CD4-positive, alpha-beta T cell (primary cell): ENCODE measurements at regions not wholly inside any gene's neighbourhood (a gene's known extent, or its start where the extent isn't known, plus 50 kb on each side); places are given as distances from the start of the nearest gene placed in this dataset.
A peak's percentile ranks its signal among the peaks of the same experiment; 100 is the strongest.

Experiments
- ATAC-seq: fragments of 200-7000 bp; cut with Tn5 transposase; one replicate; pipeline ENCODE4 v1.10.0; 2022; ENCODE audit warnings: mild to moderate bottlenecking; ENCODE audit not compliant: poor library complexity
- CTCF ChIA-PET: fragments of 350-600 bp; sonication (Branson Sonifier 250); formaldehyde crosslinking; loops from one replicate; lab custom pipeline; 2021; ENCODE audit warnings: antibody characterized with exemption, inconsistent platforms; lab: Charles Lee
- POLR2A ChIA-PET: fragments of 350-600 bp; sonication (Branson Sonifier 250); formaldehyde crosslinking; loops from one replicate; lab custom pipeline; 2021; ENCODE audit warnings: antibody characterized with exemption, inconsistent platforms; lab: Charles Lee
- DNase-seq, 14 experiments: peaks; one replicate each; pipeline ENCODE4 v3.0.0-alpha.2; 2013 to 2020; ENCODE audit warnings: mixed read lengths in 2 of 14
- H3K27ac ChIP-seq, 2 donors: one replicate each; pipeline versions ENCODE4 v1.5.1 to v1.7.0; 2013; ENCODE audit warnings: low read length in 2 of 2, low read depth in 1 of 2, mild to moderate bottlenecking in 1 of 2
- H3K27me3 ChIP-seq, 2 experiments: 1 replicate in 1 of 2; 2 replicates in 1 of 2; pipeline versions ENCODE4 v1.6.1 to v1.7.0; 2013; ENCODE audit warnings: low read length in 2 of 2, control low read depth in 1 of 2, mild to moderate bottlenecking in 1 of 2, moderate library complexity in 1 of 2; ENCODE audit not compliant: insufficient read depth in 2 of 2, control insufficient read depth in 1 of 2
- H3K36me3 ChIP-seq: one replicate; pipeline ENCODE4 v1.6.1; 2013; ENCODE audit warnings: low read length, control low read depth; ENCODE audit not compliant: insufficient read depth
- H3K4me1 ChIP-seq: one replicate; pipeline ENCODE4 v1.6.1; 2013; ENCODE audit warnings: low read length, control low read depth; ENCODE audit not compliant: insufficient read depth
- H3K4me3 ChIP-seq: one replicate; pipeline ENCODE4 v1.5.1; 2013; ENCODE audit warnings: mild to moderate bottlenecking, low read length, moderate library complexity
- H3K9me3 ChIP-seq, 2 experiments: 1 replicate in 1 of 2; 2 replicates in 1 of 2; pipeline versions ENCODE4 v1.6.1 to v1.7.0; 2013; ENCODE audit warnings: low read length in 2 of 2, mild to moderate bottlenecking in 2 of 2, control low read depth in 1 of 2, moderate library complexity in 1 of 2; ENCODE audit not compliant: control insufficient read depth in 1 of 2, insufficient read depth in 1 of 2
- H3K27ac Mint-ChIP-seq: one replicate; pipeline ENCODE4 v1.8.0; 2020; ENCODE audit warnings: mixed read lengths
- H3K27me3 Mint-ChIP-seq: one replicate; pipeline ENCODE4 v1.8.0; 2021; ENCODE audit warnings: mixed read lengths
- H3K36me3 Mint-ChIP-seq: one replicate; pipeline ENCODE4 v1.8.0; 2021; ENCODE audit warnings: low read depth, mixed read lengths
- H3K4me1 Mint-ChIP-seq: one replicate; pipeline ENCODE4 v1.8.0; 2021; ENCODE audit warnings: low read depth, mixed read lengths
- H3K4me3 Mint-ChIP-seq: one replicate; pipeline ENCODE4 v1.8.0; 2020; ENCODE audit warnings: mild to moderate bottlenecking, mixed read lengths
- H3K9me3 Mint-ChIP-seq: one replicate; pipeline ENCODE4 v1.8.0; 2020; ENCODE audit warnings: mixed read lengths
- intact Hi-C, 2 experiments: fragments of 100-400 bp; cut with DNase I in 1 of 2; cut with micrococcal nuclease in 1 of 2; formaldehyde crosslinking; loops; one replicate each; pipeline versions ENCODE4 v1.15.1 to v1.9.0; 2023 to 2025; cut with DNase I, micrococcal nuclease
- TF ChIP-seq, protein P1 (sequence below): fragments of 200-600 bp; IDR thresholded peaks from one replicate; pipeline ENCODE4 v1.8.0; 2022; ENCODE audit warnings: antibody characterized with exemption, mild to moderate bottlenecking

DNA sequence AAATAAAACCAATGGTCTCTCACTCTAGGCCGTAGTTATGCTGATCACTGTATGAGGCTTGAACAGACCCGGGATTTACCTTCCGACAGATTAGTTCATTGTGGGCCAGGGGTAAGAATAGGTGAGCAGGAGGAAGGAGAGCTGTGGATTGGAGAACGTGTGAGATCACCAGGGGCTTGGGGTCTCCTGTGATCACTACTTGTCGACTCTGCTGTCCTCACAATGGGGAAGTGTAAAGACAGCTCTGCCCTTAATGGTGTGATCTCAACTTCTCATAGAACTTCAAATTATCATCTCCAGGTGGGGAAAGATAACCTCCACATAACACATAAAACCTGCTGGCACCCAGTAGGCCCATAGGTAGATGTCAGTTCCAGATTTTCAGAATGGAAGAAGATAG is 56.2 kb upstream of the RPS6KA3 start:
- H3K27ac ChIP-seq: no peak overlapping the region

DNA sequence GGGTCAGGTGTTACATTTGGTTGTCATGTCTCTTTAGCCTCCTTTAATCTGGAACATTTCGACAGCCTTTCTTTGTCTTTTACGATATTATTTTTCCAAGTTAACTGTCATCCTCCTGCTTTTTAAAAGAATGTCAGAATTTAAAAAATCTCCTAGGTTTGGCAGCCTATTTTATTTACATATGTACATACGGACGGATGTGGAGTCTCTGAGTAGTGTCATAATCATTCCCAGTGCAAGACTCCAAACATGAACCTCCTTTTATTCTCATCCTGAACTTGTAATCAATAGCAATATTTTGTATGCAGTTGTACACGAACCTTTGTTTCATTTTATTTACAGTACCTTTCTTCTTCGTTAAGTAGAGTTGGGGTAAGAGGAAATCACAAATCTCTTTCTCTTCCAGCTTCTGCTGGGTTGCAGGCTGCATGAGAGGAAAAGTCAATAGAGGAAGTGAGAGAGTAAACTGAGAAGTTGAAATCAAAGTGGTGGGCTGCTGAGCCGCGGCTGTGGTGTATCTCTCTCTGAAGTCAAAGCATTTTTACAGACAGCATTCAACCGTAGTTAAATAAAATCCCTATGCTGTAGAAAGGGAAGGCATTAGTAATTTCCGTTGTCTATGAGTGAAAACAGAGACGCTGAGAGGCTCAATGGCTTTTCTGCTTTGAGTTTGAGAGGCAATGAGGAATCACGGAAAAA is 53.9 kb upstream of the RPS6KA3 start:
- DNase-seq (peak in 12 of 14 experiments; percentile 1 to 49 (median 13)), ATAC-seq (peak; percentile 68)
- intact Hi-C loops: no loop called here
- Mint-ChIP-seq H3K27ac (peak overlapping the region; percentile 67), H3K27me3 (no peaks in the 10 kb centered on the region), H3K9me3 (no peaks in the 10 kb centered on the region), H3K4me1 (peaks cover 38% of the 10 kb centered on the region), H3K36me3 (no peaks in the 10 kb centered on the region), H3K4me3 (peak overlapping the region; percentile 60)
- peak overlapping the region; percentile 20 for H3K4me3 ChIP-seq
- H3K27ac ChIP-seq: peak overlapping the region in 1 of 2 donors; percentile 34
- H3K4me1 ChIP-seq: peaks cover 9% of the 10 kb centered on the region
- ChIA-PET CTCF (no interaction called here), POLR2A (no interaction called here)
- TF ChIP-seq, protein P1, sequence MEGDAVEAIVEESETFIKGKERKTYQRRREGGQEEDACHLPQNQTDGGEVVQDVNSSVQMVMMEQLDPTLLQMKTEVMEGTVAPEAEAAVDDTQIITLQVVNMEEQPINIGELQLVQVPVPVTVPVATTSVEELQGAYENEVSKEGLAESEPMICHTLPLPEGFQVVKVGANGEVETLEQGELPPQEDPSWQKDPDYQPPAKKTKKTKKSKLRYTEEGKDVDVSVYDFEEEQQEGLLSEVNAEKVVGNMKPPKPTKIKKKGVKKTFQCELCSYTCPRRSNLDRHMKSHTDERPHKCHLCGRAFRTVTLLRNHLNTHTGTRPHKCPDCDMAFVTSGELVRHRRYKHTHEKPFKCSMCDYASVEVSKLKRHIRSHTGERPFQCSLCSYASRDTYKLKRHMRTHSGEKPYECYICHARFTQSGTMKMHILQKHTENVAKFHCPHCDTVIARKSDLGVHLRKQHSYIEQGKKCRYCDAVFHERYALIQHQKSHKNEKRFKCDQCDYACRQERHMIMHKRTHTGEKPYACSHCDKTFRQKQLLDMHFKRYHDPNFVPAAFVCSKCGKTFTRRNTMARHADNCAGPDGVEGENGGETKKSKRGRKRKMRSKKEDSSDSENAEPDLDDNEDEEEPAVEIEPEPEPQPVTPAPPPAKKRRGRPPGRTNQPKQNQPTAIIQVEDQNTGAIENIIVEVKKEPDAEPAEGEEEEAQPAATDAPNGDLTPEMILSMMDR: no peak
- H3K27me3 ChIP-seq: no peaks in the 10 kb centered on the region
- no peaks in the 10 kb centered on the region for H3K36me3 ChIP-seq
- H3K9me3 ChIP-seq: no peaks in the 10 kb centered on the region

More for the DNA sequence above, 56.2 kb upstream of the RPS6KA3 start:
- H3K36me3 ChIP-seq: no peaks in the 10 kb centered on the region
- Mint-ChIP-seq H3K27ac (no peak overlapping the region), H3K9me3 (no peaks in the 10 kb centered on the region), H3K4me1 (peaks cover 34% of the 10 kb centered on the region), H3K27me3 (no peaks in the 10 kb centered on the region), H3K36me3 (no peaks in the 10 kb centered on the region), H3K4me3 (no peak overlapping the region)
- H3K4me3 ChIP-seq: no peak overlapping the region
- intact Hi-C loops: no loop called here
- peaks cover 9% of the 10 kb centered on the region for H3K4me1 ChIP-seq
- H3K9me3 ChIP-seq: no peaks in the 10 kb centered on the region
- H3K27me3 ChIP-seq: no peaks in the 10 kb centered on the region
- no peak for ATAC-seq
- TF ChIP-seq, protein P1: no peak
- DNase-seq: no peak
- ChIA-PET CTCF (no interaction called here), POLR2A (no interaction called here)

DNA sequence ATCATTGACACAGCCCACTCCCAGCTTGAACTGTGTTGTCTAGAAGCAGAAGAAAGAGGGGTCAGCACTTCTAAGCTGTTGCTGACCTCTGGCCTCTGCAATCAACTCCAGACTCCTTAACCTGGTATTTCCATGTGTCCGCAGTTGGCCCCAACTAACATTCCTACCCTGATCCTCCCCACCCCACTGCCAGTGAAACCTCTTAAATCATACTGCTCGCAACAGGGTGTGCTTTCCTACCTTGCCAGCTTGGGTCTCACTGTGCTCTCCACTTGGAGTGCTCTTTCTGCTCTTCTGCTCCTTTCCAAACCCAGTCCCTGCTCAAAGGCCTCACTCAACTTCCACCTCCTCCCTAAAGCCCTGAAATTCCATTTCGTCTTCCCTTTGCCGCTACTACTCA is 52.3 kb upstream of the RPS6KA3 start:
- Mint-ChIP-seq H3K27ac (no peak overlapping the region), H3K4me1 (peaks cover 50% of the 10 kb centered on the region), H3K27me3 (no peaks in the 10 kb centered on the region), H3K36me3 (no peaks in the 10 kb centered on the region), H3K9me3 (no peaks in the 10 kb centered on the region), H3K4me3 (no peak overlapping the region)
- TF ChIP-seq, protein P1: no peak
- POLR2A ChIA-PET: no interaction called here
- no peaks in the 10 kb centered on the region for H3K27me3 ChIP-seq
- no peak for ATAC-seq
- no peak overlapping the region for H3K27ac ChIP-seq
- H3K9me3 ChIP-seq: no peaks in the 10 kb centered on the region
- no peak for DNase-seq
- intact Hi-C loops: no loop called here
- H3K4me3 ChIP-seq: no peak overlapping the region
- peaks cover 12% of the 10 kb centered on the region for H3K4me1 ChIP-seq
- H3K36me3 ChIP-seq: no peaks in the 10 kb centered on the region
- CTCF ChIA-PET: no interaction called here
